Fibroblast of pulmonary artery (primary cell): ENCODE measurements at regions not wholly inside any gene's neighbourhood (a gene's known extent, or its start where the extent isn't known, plus 50 kb on each side); places are given as distances from the start of the nearest gene placed in this dataset.

Experiments used
- DNase-seq: peaks from one replicate; pipeline ENCODE4 v3.0.0-alpha.2; 2010; ENCODE audit warnings: low read depth
- H3K4me3 ChIP-seq: replicated peaks from 2 replicates; pipeline ENCODE4 v1.5.1; 2011; ENCODE audit warnings: low read depth, mild to moderate bottlenecking, control low read depth, low read length, moderate library complexity
- CTCF ChIP-seq: IDR thresholded peaks from 2 replicates; pipeline ENCODE4 v1.5.1; 2011; ENCODE audit warnings: mild to moderate bottlenecking, control low read depth, low read length, inconsistent platforms; ENCODE audit errors: missing control alignments

- no peak for DNase-seq
- no peak for TF ChIP-seq CTCF
- no peak overlapping the region for H3K4me3 ChIP-seq
Measured at GRCh38 chr2:58788402-58788801, 547.3 kb upstream of the FANCL start.

- TF ChIP-seq CTCF = no peak
- no peak for DNase-seq
- no peak overlapping the region for H3K4me3 ChIP-seq
Measured at GRCh38 chr2:58770846-58771245, 529.7 kb upstream of the FANCL start.

GRCh38 chr2:58769864-58770234 lies 528.7 kb upstream of the FANCL start:
- no peak for DNase-seq
- TF ChIP-seq CTCF = no peak
- H3K4me3 ChIP-seq = no peak overlapping the region

- TF ChIP-seq CTCF = no peak
- DNase-seq = no peak
- H3K4me3 ChIP-seq = no peak overlapping the region
Measured at GRCh38 chr2:58769111-58769863, 528.2 kb upstream of the FANCL start.

GRCh38 chr2:58768715-58769080 lies 527.6 kb upstream of the FANCL start:
- H3K4me3 ChIP-seq = no peak overlapping the region
- DNase-seq = no peak
- TF ChIP-seq CTCF = no peak

- no peak overlapping the region for H3K4me3 ChIP-seq
- TF ChIP-seq CTCF = no peak
- no peak for DNase-seq
Measured at GRCh38 chr2:58767828-58768714, 526.9 kb upstream of the FANCL start.
